HEK293T (cell line): ENCODE measurements at regions not wholly inside any gene's neighbourhood (a gene's known extent, or its start where the extent isn't known, plus 50 kb on each side); places are given as distances from the start of the nearest gene placed in this dataset.

Experiments used
- CTCF ChIA-PET: fragments of 350-600 bp; formaldehyde crosslinking; extraction: SDS; loops from one replicate; lab custom pipeline; 2021; ENCODE audit warnings: antibody characterized with exemption, inconsistent platforms; lab: Yijun Ruan, JAX
- POLR2A ChIA-PET: fragments of 350-600 bp; formaldehyde crosslinking; extraction: SDS; loops from one replicate; lab custom pipeline; 2020; ENCODE audit warnings: antibody characterized with exemption, inconsistent platforms; lab: Yijun Ruan, JAX
- DNase-seq: peaks from one replicate; pipeline ENCODE4 v3.0.0; 2012; ENCODE audit warnings: mixed read lengths; ENCODE audit errors: extremely low spot score
- ARNT ChIP-seq: fragments of 450-650 bp; IDR thresholded peaks from 2 replicates; pipeline ENCODE4 v1.6.1; 2017; ENCODE audit warnings: mild to moderate bottlenecking
- BHLHE40 ChIP-seq: fragments of 450-650 bp; IDR thresholded peaks from 2 replicates; pipeline ENCODE4 v1.6.1; 2016; ENCODE audit warnings: mild to moderate bottlenecking, moderate library complexity, borderline replicate concordance
- CTBP1 ChIP-seq: fragments of 450-650 bp; IDR thresholded peaks from 2 replicates; pipeline ENCODE4 v1.6.1; 2016; ENCODE audit warnings: borderline replicate concordance
- ELF4 ChIP-seq: fragments of 450-650 bp; IDR thresholded peaks from 2 replicates; pipeline ENCODE4 v1.6.1; 2017; ENCODE audit warnings: antibody characterized with exemption
- FOXA1 ChIP-seq: fragments of 450-650 bp; IDR thresholded peaks from 2 replicates; pipeline ENCODE4 v1.6.1; 2016; ENCODE audit warnings: mild to moderate bottlenecking
- FOXK2 ChIP-seq: fragments of 450-650 bp; IDR thresholded peaks from 2 replicates; pipeline ENCODE4 v1.6.1; 2016; ENCODE audit warnings: mild to moderate bottlenecking
- FOXM1 ChIP-seq: fragments of 450-650 bp; IDR thresholded peaks from 2 replicates; pipeline ENCODE4 v1.6.1; 2017; ENCODE audit warnings: mild to moderate bottlenecking, borderline replicate concordance
- HDGF ChIP-seq: fragments of 450-650 bp; IDR thresholded peaks from 2 replicates; pipeline ENCODE4 v1.6.1; 2017; ENCODE audit warnings: antibody characterized with exemption, borderline replicate concordance
- L3MBTL2 ChIP-seq: fragments of 450-650 bp; conservative IDR thresholded peaks from 2 replicates; pipeline ENCODE4 v1.6.1; 2016; ENCODE audit warnings: mild to moderate bottlenecking
- LEF1 ChIP-seq: fragments of 450-650 bp; IDR thresholded peaks from 2 replicates; pipeline ENCODE4 v1.6.1; 2017; ENCODE audit warnings: mild to moderate bottlenecking, borderline replicate concordance
- NFRKB ChIP-seq: fragments of 450-650 bp; IDR thresholded peaks from 2 replicates; pipeline ENCODE4 v1.6.1; 2016; ENCODE audit warnings: mild to moderate bottlenecking, moderate library complexity
- SP1 ChIP-seq: fragments of 450-650 bp; IDR thresholded peaks from 2 replicates; pipeline ENCODE4 v1.6.1; 2017
- SUZ12 ChIP-seq: fragments of 450-650 bp; IDR thresholded peaks from 2 replicates; pipeline ENCODE4 v1.6.1; 2016; ENCODE audit warnings: mild to moderate bottlenecking
- TARDBP ChIP-seq: fragments of 450-650 bp; IDR thresholded peaks from 2 replicates; pipeline ENCODE4 v1.6.1; 2016
- ZNF384 ChIP-seq: fragments of 450-650 bp; IDR thresholded peaks from 2 replicates; pipeline ENCODE4 v1.6.1; 2016
- TF ChIP-seq, protein P1 (sequence below): fragments of 450-650 bp; IDR thresholded peaks from 2 replicates; pipeline ENCODE4 v1.6.1; 2016

DNA sequence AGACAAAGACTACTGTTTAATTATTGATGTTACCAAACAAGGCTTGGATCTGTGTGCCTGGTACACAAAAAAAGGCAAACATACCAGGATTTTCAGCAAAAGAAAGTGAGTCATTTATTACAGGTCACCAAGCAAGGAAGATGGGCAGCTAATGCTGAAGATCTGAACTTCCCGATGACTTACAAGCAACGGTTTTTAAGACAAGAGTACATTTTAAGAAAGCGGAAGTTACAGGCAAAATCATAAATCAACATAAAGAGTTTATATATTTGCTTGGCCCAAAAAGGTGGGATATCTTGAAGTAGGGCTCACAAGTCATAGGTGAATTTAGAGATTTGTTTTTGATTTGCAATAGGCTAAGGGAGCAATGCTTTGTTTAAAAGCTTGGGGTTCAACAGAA lies 125.4 kb upstream of the SPATA16 start:
- ChIA-PET CTCF (no interaction called here), POLR2A (no interaction called here)
- no peak for TF ChIP-seq FOXM1
- no peak for TF ChIP-seq L3MBTL2
- no peak for TF ChIP-seq HDGF
- TF ChIP-seq FOXA1: no peak
- no peak for TF ChIP-seq ARNT
- no peak for DNase-seq

DNA sequence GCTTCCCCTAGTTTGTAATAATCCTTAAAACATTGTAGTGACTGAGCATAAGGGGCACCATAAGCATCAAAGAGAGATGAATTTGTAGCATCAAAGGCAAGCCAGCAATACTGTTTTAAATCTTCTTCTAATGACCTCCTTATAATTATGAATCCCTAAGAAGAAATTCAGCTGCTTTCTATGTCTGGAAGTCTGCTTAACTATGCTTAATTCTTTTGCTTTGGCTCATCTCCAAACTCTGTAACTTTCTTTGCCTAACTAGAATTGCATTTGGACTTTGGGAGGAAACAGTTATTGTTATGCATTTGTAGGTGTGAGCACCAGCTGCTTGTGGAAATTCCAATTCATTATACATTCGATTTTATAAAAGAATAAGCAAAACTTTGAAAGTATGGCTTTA lies 117.7 kb upstream of the SPATA16 start:
- POLR2A ChIA-PET: no interaction called here

DNA sequence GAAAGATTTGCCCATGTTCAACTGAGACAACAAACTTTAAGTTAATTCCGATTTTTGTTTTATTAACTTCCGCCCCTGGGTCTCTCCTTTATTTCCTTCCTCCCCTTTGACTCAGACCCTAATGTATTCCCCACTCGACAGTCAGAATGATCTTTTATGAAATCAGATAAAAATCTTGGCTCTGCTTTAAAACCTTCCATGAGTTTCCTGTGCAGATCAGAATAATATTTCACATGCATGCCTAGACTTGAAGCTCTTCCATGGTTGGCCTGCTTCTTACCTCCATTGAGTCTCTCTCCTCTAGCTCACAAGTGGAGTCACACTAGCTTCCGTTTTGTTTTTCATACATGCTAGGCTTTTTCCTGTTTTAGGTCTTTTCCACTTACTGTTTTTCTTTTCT lies 116.8 kb upstream of the SPATA16 start:
- TF ChIP-seq LEF1 (no peak), NFRKB (no peak), FOXA1 (no peak), ZNF384 (no peak), ELF4 (no peak), HDGF (no peak), TARDBP (no peak), FOXK2 (no peak), FOXM1 (no peak), L3MBTL2 (no peak), SP1 (no peak), ARNT (no peak), SUZ12 (no peak), BHLHE40 (no peak), CTBP1 (no peak)
- TF ChIP-seq, protein P1, sequence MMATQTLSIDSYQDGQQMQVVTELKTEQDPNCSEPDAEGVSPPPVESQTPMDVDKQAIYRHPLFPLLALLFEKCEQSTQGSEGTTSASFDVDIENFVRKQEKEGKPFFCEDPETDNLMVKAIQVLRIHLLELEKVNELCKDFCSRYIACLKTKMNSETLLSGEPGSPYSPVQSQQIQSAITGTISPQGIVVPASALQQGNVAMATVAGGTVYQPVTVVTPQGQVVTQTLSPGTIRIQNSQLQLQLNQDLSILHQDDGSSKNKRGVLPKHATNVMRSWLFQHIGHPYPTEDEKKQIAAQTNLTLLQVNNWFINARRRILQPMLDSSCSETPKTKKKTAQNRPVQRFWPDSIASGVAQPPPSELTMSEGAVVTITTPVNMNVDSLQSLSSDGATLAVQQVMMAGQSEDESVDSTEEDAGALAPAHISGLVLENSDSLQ: no peak
- DNase-seq: no peak
- ChIA-PET CTCF (no interaction called here), POLR2A (no interaction called here)

More for the DNA sequence above, 117.7 kb upstream of the SPATA16 start:
- TF ChIP-seq BHLHE40 (no peak), NFRKB (no peak), ZNF384 (no peak), FOXK2 (no peak), SP1 (no peak), L3MBTL2 (no peak), LEF1 (no peak), TARDBP (no peak), ELF4 (no peak), HDGF (no peak), CTBP1 (no peak), FOXM1 (no peak), ARNT (no peak)
- TF ChIP-seq, protein P1: no peak
- CTCF ChIA-PET: no interaction called here
- no peak for DNase-seq

DNA sequence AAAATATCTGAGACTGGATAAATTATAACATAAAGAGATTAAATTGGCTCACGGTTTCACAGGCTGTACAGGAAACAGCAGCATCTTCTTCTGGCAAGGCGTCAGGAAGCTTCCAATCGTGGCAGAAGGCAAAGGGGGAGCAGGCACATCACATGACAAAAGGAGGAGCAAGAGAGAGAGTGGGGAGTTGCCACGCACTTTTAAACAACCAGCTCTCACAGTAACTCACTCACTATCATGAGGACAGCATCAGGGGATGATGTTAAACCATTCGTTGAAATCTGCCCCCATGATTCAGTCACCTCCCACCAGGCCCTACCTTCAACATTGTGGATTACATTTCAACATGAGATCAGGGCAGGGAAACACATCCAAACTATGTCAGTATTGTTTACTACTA lies 114.5 kb upstream of the SPATA16 start:
- no peak for DNase-seq
- no peak for TF ChIP-seq FOXM1
- no peak for TF ChIP-seq SUZ12
- no peak for TF ChIP-seq ARNT
- TF ChIP-seq ZNF384: no peak
- TF ChIP-seq TARDBP: no peak
- TF ChIP-seq LEF1: no peak
- no peak for TF ChIP-seq ELF4
- TF ChIP-seq, protein P1: no peak
- no peak for TF ChIP-seq CTBP1
- no peak for TF ChIP-seq SP1
- no peak for TF ChIP-seq FOXA1
- no peak for TF ChIP-seq HDGF
- no peak for TF ChIP-seq FOXK2
- POLR2A ChIA-PET: no interaction called here
- CTCF ChIA-PET: no interaction called here

DNA sequence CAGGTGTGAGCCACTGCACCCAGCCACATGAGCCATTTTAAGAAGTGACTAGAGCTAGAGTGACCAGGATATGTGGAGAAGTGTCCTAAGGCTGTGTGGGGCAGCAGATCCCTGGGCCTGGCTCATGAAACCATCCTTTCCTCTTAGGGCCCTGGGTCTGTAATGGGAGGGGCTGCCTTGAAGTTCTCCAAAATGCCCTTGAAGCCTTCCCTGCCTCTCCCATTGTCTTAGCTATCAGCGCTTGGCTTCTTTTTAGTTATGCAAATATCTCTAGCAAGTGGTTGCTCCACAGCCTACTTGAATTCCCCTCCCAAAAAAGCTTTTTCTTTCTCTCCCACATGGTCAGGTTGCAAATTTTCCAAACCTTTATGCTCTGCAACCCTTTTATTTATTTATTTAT lies 112.4 kb upstream of the SPATA16 start:
- no peak for TF ChIP-seq L3MBTL2
- TF ChIP-seq ZNF384: no peak
- no peak for TF ChIP-seq NFRKB
- TF ChIP-seq BHLHE40: no peak
- TF ChIP-seq HDGF: no peak
- no peak for TF ChIP-seq ELF4
- TF ChIP-seq TARDBP: no peak
- TF ChIP-seq FOXA1: no peak
- no peak for TF ChIP-seq LEF1
- TF ChIP-seq FOXK2: no peak
- TF ChIP-seq, protein P1: no peak
- no peak for TF ChIP-seq ARNT
- no peak for TF ChIP-seq SP1
- no peak for TF ChIP-seq CTBP1
- no peak for TF ChIP-seq FOXM1
- no peak for TF ChIP-seq SUZ12
- CTCF ChIA-PET: no interaction called here
- POLR2A ChIA-PET: no interaction called here
- no peak for DNase-seq

DNA sequence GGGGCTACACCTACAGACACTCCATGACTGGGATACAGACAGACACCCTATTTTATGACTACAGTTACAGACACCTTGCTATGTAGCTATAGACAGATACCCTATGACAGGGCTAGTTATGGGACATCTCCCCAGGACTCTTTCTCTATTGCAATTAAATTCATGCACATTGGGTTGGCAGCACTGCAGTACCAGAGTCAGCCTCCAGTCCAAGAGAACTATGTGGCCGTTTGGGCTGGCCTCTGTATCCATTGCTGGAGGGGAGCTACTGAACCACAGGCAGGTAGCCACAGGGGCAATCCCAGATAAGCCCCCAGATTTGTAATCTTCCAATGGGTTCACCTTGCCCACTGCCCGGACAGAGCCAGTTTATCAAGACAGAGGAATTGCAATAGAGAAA lies 108.4 kb upstream of the SPATA16 start:
- TF ChIP-seq L3MBTL2 (no peak), NFRKB (no peak), FOXM1 (no peak), TARDBP (no peak), ARNT (no peak), SUZ12 (no peak), FOXA1 (no peak), ELF4 (no peak), HDGF (no peak), LEF1 (no peak), ZNF384 (no peak)
- TF ChIP-seq, protein P1: no peak
- ChIA-PET CTCF (no interaction called here), POLR2A (no interaction called here)
- DNase-seq: no peak
